Neural progenitor cell (in vitro differentiated cells): ENCODE measurements at regions not wholly inside any gene's neighbourhood (a gene's known extent, or its start where the extent isn't known, plus 50 kb on each side); places are given as distances from the start of the nearest gene placed in this dataset.

Experiments
- DNase-seq: peaks from one replicate; pipeline ENCODE4 v3.0.0-alpha.2; 2016; ENCODE audit warnings: low spot score
- H2AFZ ChIP-seq: fragments of 200-600 bp; sonication (generic); replicated peaks from 2 replicates; pipeline ENCODE4 v1.6.1; 2016; ENCODE audit warnings: antibody characterized with exemption
- H3F3A ChIP-seq: fragments of 200-600 bp; sonication (generic); 2 replicates; pipeline ENCODE4 v1.6.1; 2016; ENCODE audit warnings: antibody characterized with exemption, low read depth
- H3K27ac ChIP-seq: fragments of 200-600 bp; sonication (generic); 2 replicates; pipeline ENCODE4 v1.5.1; 2016; ENCODE audit warnings: mild to moderate bottlenecking
- H3K27me3 ChIP-seq: fragments of 200-600 bp; sonication (generic); 2 replicates; pipeline ENCODE4 v1.6.1; 2016; ENCODE audit warnings: mild to moderate bottlenecking, moderate library complexity
- H3K36me3 ChIP-seq: fragments of 200-600 bp; sonication (generic); 2 replicates; pipeline ENCODE4 v1.5.1; 2016
- H3K4me1 ChIP-seq: fragments of 200-600 bp; sonication (generic); 2 replicates; pipeline ENCODE4 v1.6.1; 2016; ENCODE audit warnings: mixed run types
- H3K4me2 ChIP-seq: fragments of 200-600 bp; sonication (generic); 2 replicates; pipeline ENCODE4 v1.6.1; 2016
- H3K4me3 ChIP-seq: fragments of 200-600 bp; sonication (generic); 2 replicates; pipeline ENCODE4 v1.5.1; 2016
- H3K79me2 ChIP-seq: fragments of 200-600 bp; sonication (generic); 2 replicates; pipeline ENCODE4 v1.6.1; 2016; ENCODE audit warnings: low read depth
- H3K9ac ChIP-seq: fragments of 200-600 bp; sonication (generic); 2 replicates; pipeline ENCODE4 v1.6.1; 2016
- H3K9me3 ChIP-seq: fragments of 200-600 bp; sonication (generic); 2 replicates; pipeline ENCODE4 v1.5.1; 2016; ENCODE audit warnings: low read depth
- H4K20me1 ChIP-seq: fragments of 200-600 bp; sonication (generic); 2 replicates; pipeline ENCODE4 v1.6.1; 2016; ENCODE audit warnings: low read depth
- H3K27ac Mint-ChIP-seq: 3 replicates; pipeline ENCODE4 v1.8.0; 2021; ENCODE audit warnings: mixed read lengths
- H3K27me3 Mint-ChIP-seq: 2 replicates; pipeline ENCODE4 v1.8.0; 2022; ENCODE audit warnings: low read depth, mild to moderate bottlenecking, inconsistent platforms, moderate library complexity, mixed read lengths; ENCODE audit not compliant: insufficient read depth
- H3K36me3 Mint-ChIP-seq: 3 replicates; pipeline ENCODE4 v1.8.0; 2021; ENCODE audit warnings: mixed read lengths
- H3K4me1 Mint-ChIP-seq: 3 replicates; pipeline ENCODE4 v1.8.0; 2021; ENCODE audit warnings: mixed read lengths
- H3K4me3 Mint-ChIP-seq: 3 replicates; pipeline ENCODE4 v1.8.0; 2021; ENCODE audit warnings: mild to moderate bottlenecking, moderate library complexity, mixed read lengths
- H3K9me3 Mint-ChIP-seq: 3 replicates; pipeline ENCODE4 v1.8.0; 2020; ENCODE audit warnings: mixed read lengths
- EZH2 ChIP-seq: fragments of 200-600 bp; sonication (generic); IDR thresholded peaks from 2 replicates; pipeline ENCODE4 v1.6.1; 2017; ENCODE audit warnings: antibody characterized with exemption, mild to moderate bottlenecking, moderate library complexity
- EZH2phosphoT487 ChIP-seq: fragments of 200-600 bp; sonication (generic); IDR thresholded peaks from 2 replicates; pipeline ENCODE4 v1.6.1; 2017; ENCODE audit warnings: antibody characterized with exemption
- TF ChIP-seq, protein P1 (sequence below): fragments of 200-600 bp; sonication (generic); IDR thresholded peaks from 2 replicates; pipeline ENCODE4 v1.5.1; 2017; ENCODE audit warnings: antibody characterized with exemption, mild to moderate bottlenecking

DNA sequence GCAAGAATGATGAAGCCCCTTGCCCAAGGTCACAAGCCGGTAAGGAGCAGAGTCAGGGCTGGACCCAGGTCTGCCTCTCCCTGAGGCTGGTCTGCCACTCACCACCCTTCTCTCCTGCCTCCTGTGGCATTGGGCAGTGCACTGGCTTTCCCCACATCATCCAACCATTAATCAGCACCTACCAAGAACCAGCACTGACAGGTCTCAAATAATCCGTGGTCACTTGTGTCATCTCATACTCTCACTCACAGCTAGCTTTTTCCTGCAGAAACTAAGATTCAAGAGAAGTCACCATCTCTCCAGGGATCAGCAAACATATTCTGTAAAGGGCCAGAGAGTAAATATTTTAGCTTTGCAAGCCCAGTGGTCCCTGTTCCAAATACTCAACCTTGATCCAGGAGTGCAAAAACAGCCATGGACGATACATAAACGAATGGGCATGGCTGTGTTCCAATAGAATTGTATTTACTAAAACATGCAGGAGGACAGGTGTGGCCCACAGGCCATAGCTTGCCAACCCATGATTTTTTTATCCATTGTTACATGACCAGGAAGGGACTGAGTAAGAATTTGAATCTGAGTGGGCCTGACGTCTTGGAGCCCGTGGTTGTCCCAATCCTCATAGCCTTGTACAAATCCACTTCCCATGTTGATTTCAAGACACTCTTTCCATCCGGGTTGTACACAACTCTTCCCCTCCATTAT, 374.2 kb downstream of the BCL11B start:
- H3K4me3 Mint-ChIP-seq: no peak overlapping the region

DNA sequence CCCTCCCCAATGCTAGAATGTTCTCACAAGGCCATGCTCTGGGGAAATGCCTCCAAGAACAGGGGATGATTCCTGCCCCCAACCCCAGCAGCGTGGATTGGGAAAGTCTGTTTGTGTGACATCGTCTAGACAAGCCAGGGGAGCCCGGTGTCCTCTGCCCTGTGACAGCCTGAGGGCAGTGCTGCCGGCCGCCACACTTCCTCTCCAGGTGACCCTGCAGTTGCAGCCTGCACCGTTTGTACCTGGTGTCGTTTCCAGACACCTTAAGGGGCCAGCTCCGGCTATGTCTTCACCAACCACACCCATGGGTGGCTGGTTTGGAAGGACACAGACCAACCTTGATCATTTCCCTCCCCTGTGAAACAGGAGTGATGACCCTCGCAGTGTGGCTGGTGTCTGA, 372.6 kb downstream of the BCL11B start:
- Mint-ChIP-seq H3K4me1 (no peaks in the 10 kb centered on the region), H3K27ac (no peak overlapping the region), H3K27me3 (peaks cover 3% of the 10 kb centered on the region), H3K4me3 (no peak overlapping the region), H3K36me3 (no peaks in the 10 kb centered on the region), H3K9me3 (no peaks in the 10 kb centered on the region)
- Histone ChIP-seq H3K27me3 (no peaks in the 10 kb centered on the region), H3K36me3 (no peaks in the 10 kb centered on the region), H3K4me2 (no peak overlapping the region), H3K9me3 (no peaks in the 10 kb centered on the region), H3K4me3 (no peak overlapping the region), H4K20me1 (no peaks in the 10 kb centered on the region), H3F3A (no peaks in the 10 kb centered on the region), H3K27ac (no peak overlapping the region), H3K4me1 (no peaks in the 10 kb centered on the region), H3K9ac (no peak overlapping the region), H2AFZ (no peak overlapping the region), H3K79me2 (no peaks in the 10 kb centered on the region)
- DNase-seq: no peak
- TF ChIP-seq, protein P1, sequence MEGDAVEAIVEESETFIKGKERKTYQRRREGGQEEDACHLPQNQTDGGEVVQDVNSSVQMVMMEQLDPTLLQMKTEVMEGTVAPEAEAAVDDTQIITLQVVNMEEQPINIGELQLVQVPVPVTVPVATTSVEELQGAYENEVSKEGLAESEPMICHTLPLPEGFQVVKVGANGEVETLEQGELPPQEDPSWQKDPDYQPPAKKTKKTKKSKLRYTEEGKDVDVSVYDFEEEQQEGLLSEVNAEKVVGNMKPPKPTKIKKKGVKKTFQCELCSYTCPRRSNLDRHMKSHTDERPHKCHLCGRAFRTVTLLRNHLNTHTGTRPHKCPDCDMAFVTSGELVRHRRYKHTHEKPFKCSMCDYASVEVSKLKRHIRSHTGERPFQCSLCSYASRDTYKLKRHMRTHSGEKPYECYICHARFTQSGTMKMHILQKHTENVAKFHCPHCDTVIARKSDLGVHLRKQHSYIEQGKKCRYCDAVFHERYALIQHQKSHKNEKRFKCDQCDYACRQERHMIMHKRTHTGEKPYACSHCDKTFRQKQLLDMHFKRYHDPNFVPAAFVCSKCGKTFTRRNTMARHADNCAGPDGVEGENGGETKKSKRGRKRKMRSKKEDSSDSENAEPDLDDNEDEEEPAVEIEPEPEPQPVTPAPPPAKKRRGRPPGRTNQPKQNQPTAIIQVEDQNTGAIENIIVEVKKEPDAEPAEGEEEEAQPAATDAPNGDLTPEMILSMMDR: no peak
- TF ChIP-seq EZH2phosphoT487 (no peak), EZH2 (no peak)

More for the DNA sequence above, 374.2 kb downstream of the BCL11B start:
- H3K9me3 ChIP-seq: no peaks in the 10 kb centered on the region
- Mint-ChIP-seq H3K27ac (no peak overlapping the region), H3K27me3 (peaks cover 3% of the 10 kb centered on the region), H3K9me3 (no peaks in the 10 kb centered on the region), H3K36me3 (no peaks in the 10 kb centered on the region), H3K4me1 (no peaks in the 10 kb centered on the region)
- no peaks in the 10 kb centered on the region for H3K79me2 ChIP-seq
- H4K20me1 ChIP-seq: no peaks in the 10 kb centered on the region
- TF ChIP-seq, protein P1: no peak
- TF ChIP-seq EZH2: no peak
- no peak for TF ChIP-seq EZH2phosphoT487
- no peaks in the 10 kb centered on the region for H3K36me3 ChIP-seq
- H3K27ac ChIP-seq: no peak overlapping the region
- no peak overlapping the region for H3K9ac ChIP-seq
- H3K27me3 ChIP-seq: no peaks in the 10 kb centered on the region
- H3K4me3 ChIP-seq: no peak overlapping the region
- H3K4me1 ChIP-seq: no peaks in the 10 kb centered on the region
- H3F3A ChIP-seq: no peaks in the 10 kb centered on the region
- H2AFZ ChIP-seq: no peak overlapping the region
- no peak for DNase-seq
- no peak overlapping the region for H3K4me2 ChIP-seq

DNA sequence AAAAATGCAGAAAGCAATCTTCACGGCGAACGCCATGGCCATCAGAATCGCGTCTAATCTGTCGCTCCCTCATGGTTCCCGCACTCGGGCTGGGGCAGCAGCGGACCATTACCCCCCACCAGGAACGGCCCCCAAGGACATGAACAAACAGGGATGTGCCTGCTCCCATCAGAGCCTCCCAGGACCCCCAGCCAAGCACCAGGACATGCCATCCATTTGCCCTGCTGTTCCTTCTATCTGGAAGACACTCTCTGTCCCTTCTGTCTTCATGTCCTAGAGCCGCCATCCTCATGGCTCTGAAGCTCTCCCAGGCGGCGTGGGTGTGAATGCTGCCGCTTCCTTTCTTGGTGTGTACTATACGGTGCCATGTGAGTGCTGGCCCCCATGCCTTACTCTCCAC, 371.8 kb downstream of the BCL11B start:
- Histone ChIP-seq H3K79me2 (no peaks in the 10 kb centered on the region), H3K4me1 (no peaks in the 10 kb centered on the region), H3K4me3 (no peak overlapping the region), H3K36me3 (no peaks in the 10 kb centered on the region), H4K20me1 (no peaks in the 10 kb centered on the region), H3K27ac (no peak overlapping the region), H3F3A (no peaks in the 10 kb centered on the region), H3K9me3 (no peaks in the 10 kb centered on the region), H2AFZ (no peak overlapping the region), H3K27me3 (no peaks in the 10 kb centered on the region), H3K4me2 (no peak overlapping the region), H3K9ac (no peak overlapping the region)
- Mint-ChIP-seq H3K4me1 (no peaks in the 10 kb centered on the region), H3K27me3 (peaks cover 3% of the 10 kb centered on the region), H3K27ac (no peak overlapping the region), H3K9me3 (no peaks in the 10 kb centered on the region), H3K4me3 (no peak overlapping the region), H3K36me3 (no peaks in the 10 kb centered on the region)
- TF ChIP-seq EZH2phosphoT487 (no peak), EZH2 (no peak)
- TF ChIP-seq, protein P1: no peak
- DNase-seq: no peak
